ENCODE measurements at regions not wholly inside any gene's neighbourhood (a gene's known extent, or its start where the extent isn't known, plus 50 kb on each side); places are given as distances from the start of the nearest gene placed in this dataset.

GRCh38 chr11:26076233-26076990 is 255.5 kb upstream of the ANO3 start:
- no peak overlapping the region for H3K4me3 ChIP-seq (ENCODE audit: low read depth in 2 of 2, low read length in 2 of 2)
- H3K27ac ChIP-seq (ENCODE audit: low read length), result no peak overlapping the region
- in situ Hi-C loops (cut with HindIII; ENCODE audit: low pct_unique_long_range_greater_than_20kb, low sequenced_read_pairs), result no loop called here

GRCh38 chr11:26078231-26078821 is 253.6 kb upstream of the ANO3 start:
- no TSS peak for BruUV-seq (replicated peaks)
- no peaks in the 10 kb centered on the region for H3K36me3 ChIP-seq (ENCODE audit: control insufficient read depth, insufficient read depth, low read length)
- no peaks in the 10 kb centered on the region for H3K4me1 ChIP-seq (ENCODE audit: control insufficient read depth, insufficient read depth, low read length)
- TF ChIP-seq CTCF (IDR thresholded peaks at IDR 0.05) (no peak), SIN3A (IDR thresholded peaks at IDR 0.05; ENCODE audit: borderline replicate concordance, insufficient read depth, low read depth, low read length) (no peak), POLR2AphosphoS5 (IDR thresholded peaks at IDR 0.05; ENCODE audit: low read depth, low read length) (no peak), REST (IDR thresholded peaks at IDR 0.05; ENCODE audit: insufficient read depth in 1 of 2, low read depth in 2 of 2, low read length in 1 of 2) (no peak), TCF7L2 (IDR thresholded peaks at IDR 0.05; ENCODE audit: low read depth, low read length) (no peak)
- CTCF ChIA-PET, result no interaction called here
- intact Hi-C loops (cut with micrococcal nuclease; ENCODE audit: unreplicated experiment), result no loop called here
- H3K4me3 ChIP-seq (ENCODE audit: low read depth in 2 of 2, low read length in 2 of 2), result no peak overlapping the region
- in situ Hi-C loops (cut with HindIII; ENCODE audit: low pct_unique_long_range_greater_than_20kb, low sequenced_read_pairs), result no loop called here
- ATAC-seq (no peak), DNase-seq (ENCODE audit: low read depth, low spot score) (no peak)
- no peaks in the 10 kb centered on the region for H3K9me3 ChIP-seq (ENCODE audit: control insufficient read depth, insufficient read depth, low read depth, low read length)
- no peak overlapping the region for H3K27ac ChIP-seq (ENCODE audit: low read length)
- POLR2A ChIA-PET, result no interaction called here
- H3K27me3 ChIP-seq (ENCODE audit: control insufficient read depth, insufficient read depth, low read length), result no peaks in the 10 kb centered on the region

More at GRCh38 chr11:26076233-26076990, 255.5 kb upstream of the ANO3 start:
- Histone ChIP-seq H3K27me3 (ENCODE audit: control insufficient read depth, insufficient read depth, low read length) (no peaks in the 10 kb centered on the region), H3K36me3 (ENCODE audit: control insufficient read depth, insufficient read depth, low read length) (no peaks in the 10 kb centered on the region), H3K9me3 (ENCODE audit: control insufficient read depth, insufficient read depth, low read depth, low read length) (no peaks in the 10 kb centered on the region), H3K4me1 (ENCODE audit: control insufficient read depth, insufficient read depth, low read length) (no peaks in the 10 kb centered on the region)
- ATAC-seq (no peak), DNase-seq (ENCODE audit: low read depth, low spot score) (no peak)
- intact Hi-C loops (cut with micrococcal nuclease; ENCODE audit: unreplicated experiment), result no loop called here
- TF ChIP-seq SIN3A (IDR thresholded peaks at IDR 0.05; ENCODE audit: borderline replicate concordance, insufficient read depth, low read depth, low read length), result no peak
- TF ChIP-seq CTCF (IDR thresholded peaks at IDR 0.05), result no peak
- no peak for TF ChIP-seq TCF7L2 (IDR thresholded peaks at IDR 0.05; ENCODE audit: low read depth, low read length)
- TF ChIP-seq POLR2AphosphoS5 (IDR thresholded peaks at IDR 0.05; ENCODE audit: low read depth, low read length), result no peak
- no peak for TF ChIP-seq REST (IDR thresholded peaks at IDR 0.05; ENCODE audit: insufficient read depth in 1 of 2, low read depth in 2 of 2, low read length in 1 of 2)
- POLR2A ChIA-PET, result no interaction called here
- CTCF ChIA-PET, result no interaction called here
- BruUV-seq (replicated peaks), result no TSS peak
